Glutamatergic neuron (in vitro differentiated cells): ENCODE measurements at regions not wholly inside any gene's neighbourhood (a gene's known extent, or its start where the extent isn't known, plus 50 kb on each side); places are given as distances from the start of the nearest gene placed in this dataset.
A peak's percentile ranks its signal among the peaks of the same experiment; 100 is the strongest.

Source experiments
- DNase-seq: peaks from one replicate; pipeline ENCODE4 v3.0.0; 2022
- H3K27ac Mint-ChIP-seq: one replicate; pipeline ENCODE4 v1.8.0; 2020; ENCODE audit warnings: mild to moderate bottlenecking, mixed read lengths, inconsistent platforms; ENCODE audit not compliant: unreplicated experiment
- H3K27me3 Mint-ChIP-seq: one replicate; pipeline ENCODE4 v1.8.0; 2020; ENCODE audit warnings: mild to moderate bottlenecking, moderate library complexity, mixed read lengths, inconsistent platforms; ENCODE audit not compliant: unreplicated experiment
- H3K36me3 Mint-ChIP-seq: one replicate; pipeline ENCODE4 v1.8.0; 2020; ENCODE audit warnings: mild to moderate bottlenecking, mixed read lengths, inconsistent platforms; ENCODE audit not compliant: unreplicated experiment
- H3K4me1 Mint-ChIP-seq: one replicate; pipeline ENCODE4 v1.8.0; 2020; ENCODE audit warnings: mild to moderate bottlenecking, low read depth, mixed read lengths, inconsistent platforms; ENCODE audit not compliant: unreplicated experiment
- H3K4me3 Mint-ChIP-seq: one replicate; pipeline ENCODE4 v1.8.0; 2020; ENCODE audit warnings: mild to moderate bottlenecking, mixed read lengths, inconsistent platforms; ENCODE audit not compliant: unreplicated experiment
- H3K9me3 Mint-ChIP-seq: one replicate; pipeline ENCODE4 v1.8.0; 2020; ENCODE audit warnings: mild to moderate bottlenecking, moderate library complexity, mixed read lengths, inconsistent platforms; ENCODE audit not compliant: unreplicated experiment
- CTCF ChIP-seq: fragments of 200-600 bp; sonication (generic); IDR thresholded peaks from one replicate; pipeline ENCODE4 v1.5.0; 2021; ENCODE audit not compliant: partially characterized antibody, unreplicated experiment

GRCh38 chr6:105886066-105886813, 199.9 kb upstream of the PRDM1 start:
- peaks cover 11% of the 10 kb centered on the region for H3K36me3 Mint-ChIP-seq
- peaks cover 2% of the 10 kb centered on the region for H3K9me3 Mint-ChIP-seq
- H3K27me3 Mint-ChIP-seq: no peaks in the 10 kb centered on the region
- no peak for DNase-seq
- no peak for TF ChIP-seq CTCF
- H3K27ac Mint-ChIP-seq: peak overlapping the region; percentile 71
- H3K4me3 Mint-ChIP-seq: no peak overlapping the region
- H3K4me1 Mint-ChIP-seq: peaks cover 7% of the 10 kb centered on the region

- no peak overlapping the region for H3K4me3 Mint-ChIP-seq
- no peak for TF ChIP-seq CTCF
- H3K4me1 Mint-ChIP-seq: peaks cover 7% of the 10 kb centered on the region
- H3K36me3 Mint-ChIP-seq: peaks cover 2% of the 10 kb centered on the region
- no peaks in the 10 kb centered on the region for H3K27me3 Mint-ChIP-seq
- H3K27ac Mint-ChIP-seq: no peak overlapping the region
- no peak for DNase-seq
- H3K9me3 Mint-ChIP-seq: no peaks in the 10 kb centered on the region
Observed at GRCh38 chr6:105884426-105884825, 201.7 kb upstream of the PRDM1 start.

- Mint-ChIP-seq H3K27me3 (no peaks in the 10 kb centered on the region), H3K27ac (no peak overlapping the region), H3K4me1 (peaks cover 7% of the 10 kb centered on the region), H3K9me3 (no peaks in the 10 kb centered on the region), H3K36me3 (no peaks in the 10 kb centered on the region), H3K4me3 (no peak overlapping the region)
- TF ChIP-seq CTCF: no peak
- no peak for DNase-seq
Observed at GRCh38 chr6:105884011-105884410, 202.1 kb upstream of the PRDM1 start.

GRCh38 chr6:105882828-105883227, 203.3 kb upstream of the PRDM1 start:
- Mint-ChIP-seq H3K27ac (no peak overlapping the region), H3K4me3 (no peak overlapping the region), H3K4me1 (peaks cover 7% of the 10 kb centered on the region), H3K36me3 (no peaks in the 10 kb centered on the region), H3K9me3 (no peaks in the 10 kb centered on the region), H3K27me3 (no peaks in the 10 kb centered on the region)
- TF ChIP-seq CTCF: no peak
- no peak for DNase-seq

GRCh38 chr6:105882121-105882803, 203.9 kb upstream of the PRDM1 start:
- no peak for TF ChIP-seq CTCF
- no peak for DNase-seq
- Mint-ChIP-seq H3K27ac (no peak overlapping the region), H3K27me3 (no peaks in the 10 kb centered on the region), H3K4me3 (no peak overlapping the region), H3K4me1 (peaks cover 6% of the 10 kb centered on the region), H3K9me3 (no peaks in the 10 kb centered on the region), H3K36me3 (no peaks in the 10 kb centered on the region)
